GM12878 (cell line): ENCODE measurements at regions not wholly inside any gene's neighbourhood (a gene's known extent, or its start where the extent isn't known, plus 50 kb on each side); places are given as distances from the start of the nearest gene placed in this dataset.

Experiments used
- ATF2 ChIP-seq: IDR thresholded peaks from 2 replicates; pipeline ENCODE4 v1.6.1; 2012; ENCODE audit warnings: low read length, inconsistent platforms
- CREM ChIP-seq: IDR thresholded peaks from 2 replicates; pipeline ENCODE4 v1.6.1; 2014; ENCODE audit warnings: antibody characterized with exemption, low read depth
- CTCF ChIP-seq, 3 experiments: IDR thresholded peaks in 2 of 3; conservative IDR thresholded peaks in 1 of 3; 2 replicates each; pipeline ENCODE4 v1.5.1; 2011; ENCODE audit warnings: low read depth in 3 of 3, low read length in 3 of 3, mild to moderate bottlenecking in 3 of 3, control low read depth in 2 of 3, moderate library complexity in 2 of 3, inconsistent platforms in 1 of 3, mixed read lengths in 1 of 3; ENCODE audit not compliant: control insufficient read depth in 2 of 3, insufficient read depth in 1 of 3; ENCODE audit errors: extremely low read depth in 1 of 3
- ELK1 ChIP-seq: IDR thresholded peaks from 2 replicates; pipeline ENCODE4 v1.6.1; 2012; ENCODE audit warnings: low read depth, low read length, improper control_type of control experiment
- EZH2 ChIP-seq: IDR thresholded peaks from 2 replicates; pipeline ENCODE4 v1.6.1; 2012; ENCODE audit warnings: low read depth, mild to moderate bottlenecking, control low read depth, inconsistent platforms, low read length, borderline replicate concordance; ENCODE audit not compliant: control insufficient read depth
- IKZF1 ChIP-seq: fragments of 450-650 bp; conservative IDR thresholded peaks from 2 replicates; pipeline ENCODE4 v1.6.1; 2017; ENCODE audit warnings: antibody characterized with exemption, mild to moderate bottlenecking
- JUND ChIP-seq: IDR thresholded peaks from 2 replicates; pipeline ENCODE4 v1.6.1; 2012; ENCODE audit warnings: low read depth, mild to moderate bottlenecking, low read length, improper control_type of control experiment, moderate library complexity
- PAX5 ChIP-seq: IDR thresholded peaks from 2 replicates; pipeline ENCODE4 v1.6.1; 2011; ENCODE audit warnings: low read depth, low read length, borderline replicate concordance
- SIN3A ChIP-seq: IDR thresholded peaks from 2 replicates; pipeline ENCODE4 v1.6.1; 2012; ENCODE audit warnings: low read depth, low read length, improper control_type of control experiment
- SP1 ChIP-seq: IDR thresholded peaks from one replicate; pipeline ENCODE4 v1.6.1; 2011; ENCODE audit warnings: low read depth, low read length
- TARDBP ChIP-seq: IDR thresholded peaks from 2 replicates; pipeline ENCODE4 v1.6.1; 2016; ENCODE audit warnings: borderline replicate concordance
- TF ChIP-seq, protein P1 (sequence below): fragments of 450-650 bp; IDR thresholded peaks from 2 replicates; pipeline ENCODE4 v1.6.1; 2016; ENCODE audit warnings: mild to moderate bottlenecking, moderate library complexity, borderline replicate concordance
- TF ChIP-seq, protein P2 (sequence below): fragments of 450-650 bp; IDR thresholded peaks from 2 replicates; pipeline ENCODE4 v1.6.1; 2018; ENCODE audit warnings: mild to moderate bottlenecking, low read depth, moderate library complexity; ENCODE audit not compliant: partially characterized antibody

DNA sequence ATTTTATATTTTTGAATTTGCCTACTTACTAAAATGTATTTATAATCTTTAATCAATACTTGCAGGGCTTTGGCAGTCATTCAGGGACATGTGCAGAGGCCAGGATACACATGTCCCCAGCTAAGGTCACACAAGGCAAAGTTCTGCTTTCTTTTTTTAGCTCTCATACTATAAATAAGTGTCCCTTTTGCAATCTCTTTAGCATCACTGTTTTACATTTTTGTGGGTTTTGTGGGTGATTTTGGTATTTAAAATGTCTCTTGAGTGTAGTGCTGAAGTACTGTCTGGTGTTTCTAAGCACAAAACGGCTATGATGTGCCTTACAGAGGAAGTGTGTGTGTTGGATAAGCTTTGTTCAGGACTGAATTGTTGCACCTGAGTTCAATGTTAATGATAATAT lies 309.0 kb upstream of the GULP1 start:
- TF ChIP-seq SIN3A: no peak
- TF ChIP-seq IKZF1: no peak
- TF ChIP-seq ATF2: peak; percentile 47; the same call in 1 of the 2 replicates
- no peak for TF ChIP-seq ELK1
- TF ChIP-seq, protein P1, sequence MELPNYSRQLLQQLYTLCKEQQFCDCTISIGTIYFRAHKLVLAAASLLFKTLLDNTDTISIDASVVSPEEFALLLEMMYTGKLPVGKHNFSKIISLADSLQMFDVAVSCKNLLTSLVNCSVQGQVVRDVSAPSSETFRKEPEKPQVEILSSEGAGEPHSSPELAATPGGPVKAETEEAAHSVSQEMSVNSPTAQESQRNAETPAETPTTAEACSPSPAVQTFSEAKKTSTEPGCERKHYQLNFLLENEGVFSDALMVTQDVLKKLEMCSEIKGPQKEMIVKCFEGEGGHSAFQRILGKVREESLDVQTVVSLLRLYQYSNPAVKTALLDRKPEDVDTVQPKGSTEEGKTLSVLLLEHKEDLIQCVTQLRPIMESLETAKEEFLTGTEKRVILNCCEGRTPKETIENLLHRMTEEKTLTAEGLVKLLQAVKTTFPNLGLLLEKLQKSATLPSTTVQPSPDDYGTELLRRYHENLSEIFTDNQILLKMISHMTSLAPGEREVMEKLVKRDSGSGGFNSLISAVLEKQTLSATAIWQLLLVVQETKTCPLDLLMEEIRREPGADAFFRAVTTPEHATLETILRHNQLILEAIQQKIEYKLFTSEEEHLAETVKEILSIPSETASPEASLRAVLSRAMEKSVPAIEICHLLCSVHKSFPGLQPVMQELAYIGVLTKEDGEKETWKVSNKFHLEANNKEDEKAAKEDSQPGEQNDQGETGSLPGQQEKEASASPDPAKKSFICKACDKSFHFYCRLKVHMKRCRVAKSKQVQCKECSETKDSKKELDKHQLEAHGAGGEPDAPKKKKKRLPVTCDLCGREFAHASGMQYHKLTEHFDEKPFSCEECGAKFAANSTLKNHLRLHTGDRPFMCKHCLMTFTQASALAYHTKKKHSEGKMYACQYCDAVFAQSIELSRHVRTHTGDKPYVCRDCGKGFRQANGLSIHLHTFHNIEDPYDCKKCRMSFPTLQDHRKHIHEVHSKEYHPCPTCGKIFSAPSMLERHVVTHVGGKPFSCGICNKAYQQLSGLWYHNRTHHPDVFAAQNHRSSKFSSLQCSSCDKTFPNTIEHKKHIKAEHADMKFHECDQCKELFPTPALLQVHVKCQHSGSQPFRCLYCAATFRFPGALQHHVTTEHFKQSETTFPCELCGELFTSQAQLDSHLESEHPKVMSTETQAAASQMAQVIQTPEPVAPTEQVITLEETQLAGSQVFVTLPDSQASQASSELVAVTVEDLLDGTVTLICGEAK: no peak
- TF ChIP-seq CTCF (IDR thresholded peaks at IDR 0.05 in 2 of 3, conservative IDR thresholded peaks at IDR 0.05 in 1 of 3; ENCODE audit: control insufficient read depth in 2 of 3, extremely low read depth in 1 of 3, insufficient read depth in 1 of 3, low read depth in 3 of 3, low read length in 3 of 3): no peak
- TF ChIP-seq TARDBP: no peak
- TF ChIP-seq JUND: no peak
- TF ChIP-seq, protein P2, sequence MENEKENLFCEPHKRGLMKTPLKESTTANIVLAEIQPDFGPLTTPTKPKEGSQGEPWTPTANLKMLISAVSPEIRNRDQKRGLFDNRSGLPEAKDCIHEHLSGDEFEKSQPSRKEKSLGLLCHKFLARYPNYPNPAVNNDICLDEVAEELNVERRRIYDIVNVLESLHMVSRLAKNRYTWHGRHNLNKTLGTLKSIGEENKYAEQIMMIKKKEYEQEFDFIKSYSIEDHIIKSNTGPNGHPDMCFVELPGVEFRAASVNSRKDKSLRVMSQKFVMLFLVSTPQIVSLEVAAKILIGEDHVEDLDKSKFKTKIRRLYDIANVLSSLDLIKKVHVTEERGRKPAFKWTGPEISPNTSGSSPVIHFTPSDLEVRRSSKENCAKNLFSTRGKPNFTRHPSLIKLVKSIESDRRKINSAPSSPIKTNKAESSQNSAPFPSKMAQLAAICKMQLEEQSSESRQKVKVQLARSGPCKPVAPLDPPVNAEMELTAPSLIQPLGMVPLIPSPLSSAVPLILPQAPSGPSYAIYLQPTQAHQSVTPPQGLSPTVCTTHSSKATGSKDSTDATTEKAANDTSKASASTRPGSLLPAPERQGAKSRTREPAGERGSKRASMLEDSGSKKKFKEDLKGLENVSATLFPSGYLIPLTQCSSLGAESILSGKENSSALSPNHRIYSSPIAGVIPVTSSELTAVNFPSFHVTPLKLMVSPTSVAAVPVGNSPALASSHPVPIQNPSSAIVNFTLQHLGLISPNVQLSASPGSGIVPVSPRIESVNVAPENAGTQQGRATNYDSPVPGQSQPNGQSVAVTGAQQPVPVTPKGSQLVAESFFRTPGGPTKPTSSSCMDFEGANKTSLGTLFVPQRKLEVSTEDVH: no peak
- TF ChIP-seq CREM: no peak
- no peak for TF ChIP-seq PAX5
- TF ChIP-seq SP1: no peak
- no peak for TF ChIP-seq EZH2
